ENCODE measurements at regions not wholly inside any gene's neighbourhood (a gene's known extent, or its start where the extent isn't known, plus 50 kb on each side); places are given as distances from the start of the nearest gene placed in this dataset.

DNA sequence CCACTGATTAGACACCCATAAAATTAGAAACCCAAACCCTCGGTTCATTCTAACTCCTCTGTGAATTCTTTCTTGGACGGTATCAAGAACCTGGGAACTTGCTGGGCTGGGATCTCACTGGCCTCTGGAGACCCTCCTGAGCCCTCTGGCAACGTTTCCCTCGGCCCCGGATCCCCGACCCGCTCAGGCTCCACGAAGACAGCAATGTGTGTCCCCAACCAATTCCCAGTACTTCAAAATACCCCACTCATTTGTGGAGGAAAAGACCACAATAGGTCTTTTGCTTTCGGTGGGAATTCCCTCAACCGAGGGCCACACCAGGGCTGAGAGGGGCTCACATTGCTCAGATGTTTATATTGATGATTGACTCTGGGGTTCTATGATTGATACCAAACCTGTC lies 117.9 kb upstream of the PRR20G start (continued):
- TF ChIP-seq MAZ (IDR thresholded peaks at IDR 0.05; ENCODE audit: borderline replicate concordance, low read depth, low read length) (no peak), POLR2A (IDR thresholded peaks at IDR 0.05; ENCODE audit: low read depth, low read length) (no peak), RAD21 (IDR thresholded peaks at IDR 0.05; ENCODE audit: low read length) (no peak), FOS (IDR thresholded peaks at IDR 0.05; ENCODE audit: low read depth, low read length) (no peak), MAFK (IDR thresholded peaks at IDR 0.05; ENCODE audit: low read depth, low read length) (no peak)

DNA sequence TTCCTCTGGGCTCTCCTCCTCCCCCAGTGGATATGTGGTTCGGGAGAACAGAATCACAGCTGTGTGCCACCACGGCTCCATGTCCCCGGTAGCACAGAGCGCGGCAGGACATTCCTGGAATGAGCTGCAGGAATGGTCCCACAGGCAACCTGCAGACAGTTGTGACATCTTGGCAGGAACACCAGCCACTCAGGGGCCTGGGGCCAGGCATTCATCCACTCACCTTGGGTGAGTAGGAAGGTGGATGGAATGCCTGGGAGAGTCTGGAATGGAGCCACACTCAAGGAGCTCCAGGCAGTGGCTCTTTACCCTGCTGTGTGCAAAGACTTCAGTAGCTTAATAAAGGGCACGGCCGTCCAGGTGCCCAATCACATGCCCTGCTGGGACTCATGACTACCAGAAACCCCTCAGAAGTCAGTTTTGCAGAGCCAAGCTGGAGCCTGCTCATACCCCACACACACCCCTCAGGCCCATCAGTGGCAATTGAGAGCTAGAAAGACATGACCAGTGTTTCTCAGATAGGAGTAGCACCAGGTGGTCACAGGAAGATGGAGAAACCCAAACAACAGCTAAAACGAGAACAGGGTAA lies 117.3 kb upstream of the PRR20G start:
- CTCF ChIA-PET = no interaction called here
- no peak overlapping the region for H3K27ac ChIP-seq (ENCODE audit: insufficient read depth, low read length)
- H2BK15ac ChIP-seq (ENCODE audit: low read depth, low read length) = no peak overlapping the region
- no peak overlapping the region for H3K4ac ChIP-seq (ENCODE audit: low read depth, low read length)
- BruUV-seq (replicated peaks) = no TSS peak
- H3K79me1 ChIP-seq (ENCODE audit: low read depth in 1 of 2, low read length in 2 of 2) = no peaks in the 10 kb centered on the region
- no peaks in the 10 kb centered on the region for H3K4me1 ChIP-seq (ENCODE audit: control insufficient read depth, insufficient read depth, low read length)
- no peaks in the 10 kb centered on the region for H3K9me3 ChIP-seq (ENCODE audit: control insufficient read depth, insufficient read depth, low read length)
- H2AK5ac ChIP-seq (ENCODE audit: low read depth, low read length) = no peak overlapping the region
- H2BK120ac ChIP-seq (ENCODE audit: low read depth, low read length) = no peak overlapping the region
- H3K56ac ChIP-seq (ENCODE audit: extremely low read depth, insufficient read depth, low read length) = no peak overlapping the region
- H2AK9ac ChIP-seq (replicated peaks; ENCODE audit: low read depth, low read length, poor library complexity) = no peak overlapping the region
- DNase-seq (no peak), ATAC-seq (ENCODE audit: low read depth) (no peak)
- H2BK5ac ChIP-seq (ENCODE audit: low read depth, low read length, poor library complexity, severe bottlenecking) = no peak overlapping the region
- POLR2A ChIA-PET (ENCODE audit: unreplicated experiment) = no interaction called here
- peaks cover 20% of the 10 kb centered on the region for H3K27me3 ChIP-seq (ENCODE audit: control insufficient read depth, insufficient read depth, low read length)
- intact Hi-C loops (cut with micrococcal nuclease) (no loop called here), in situ Hi-C loops (cut with MboI; ENCODE audit: low sequenced_read_pairs) (no loop called here), dilution Hi-C loops (cut with HindIII; ENCODE audit: low sequenced_read_pairs, unreplicated experiment) (no loop called here)
- no peak overlapping the region for H3K23ac ChIP-seq (ENCODE audit: low read depth, low read length)
- no peaks in the 10 kb centered on the region for H4K20me1 ChIP-seq (ENCODE audit: insufficient read depth, low read length)
- H3K18ac ChIP-seq (ENCODE audit: low read depth, low read length) = no peak overlapping the region
- no peak overlapping the region for H2BK20ac ChIP-seq (ENCODE audit: low read depth, low read length)
- H4K8ac ChIP-seq (ENCODE audit: low read depth in 2 of 2, low read length in 2 of 2) = no peak overlapping the region
- no peak overlapping the region for H3K4me2 ChIP-seq (ENCODE audit: low read depth, low read length)
- H4K91ac ChIP-seq (ENCODE audit: insufficient read depth, low read depth, low read length) = no peak overlapping the region
- H3K4me3 ChIP-seq (ENCODE audit: insufficient read depth, low read depth, low read length) = no peak overlapping the region
- TF ChIP-seq CHD1 (IDR thresholded peaks at IDR 0.05; ENCODE audit: low read depth, low read length) = no peak
- no peak for TF ChIP-seq CEBPB (IDR thresholded peaks at IDR 0.05; ENCODE audit: low read depth, low read length)
- TF ChIP-seq, protein P1, sequence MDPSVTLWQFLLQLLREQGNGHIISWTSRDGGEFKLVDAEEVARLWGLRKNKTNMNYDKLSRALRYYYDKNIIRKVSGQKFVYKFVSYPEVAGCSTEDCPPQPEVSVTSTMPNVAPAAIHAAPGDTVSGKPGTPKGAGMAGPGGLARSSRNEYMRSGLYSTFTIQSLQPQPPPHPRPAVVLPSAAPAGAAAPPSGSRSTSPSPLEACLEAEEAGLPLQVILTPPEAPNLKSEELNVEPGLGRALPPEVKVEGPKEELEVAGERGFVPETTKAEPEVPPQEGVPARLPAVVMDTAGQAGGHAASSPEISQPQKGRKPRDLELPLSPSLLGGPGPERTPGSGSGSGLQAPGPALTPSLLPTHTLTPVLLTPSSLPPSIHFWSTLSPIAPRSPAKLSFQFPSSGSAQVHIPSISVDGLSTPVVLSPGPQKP (IDR thresholded peaks at IDR 0.05; ENCODE audit: borderline replicate concordance, low read depth, low read length) = no peak
- no peak for TF ChIP-seq RCOR1 (IDR thresholded peaks at IDR 0.05; ENCODE audit: insufficient replicate concordance, low read length)
- TF ChIP-seq MAZ (IDR thresholded peaks at IDR 0.05; ENCODE audit: borderline replicate concordance, low read depth, low read length) = no peak
- no peak overlapping the region for H3K9ac ChIP-seq (ENCODE audit: low read depth, low read length)
- no peak overlapping the region for H3K14ac ChIP-seq (replicated peaks; ENCODE audit: low read depth, low read length)
- no peak overlapping the region for H4K5ac ChIP-seq (ENCODE audit: low read depth, low read length)
- H3K9me1 ChIP-seq (ENCODE audit: insufficient read depth, low read length) = no peaks in the 10 kb centered on the region
- H2AFZ ChIP-seq (replicated peaks; ENCODE audit: low read length, poor library complexity) = no peak overlapping the region
- no peaks in the 10 kb centered on the region for H3K36me3 ChIP-seq (ENCODE audit: control insufficient read depth, insufficient read depth, low read length)
- 73% methylated on average over 6 of the region's 8 CpGs; no CpG with 5 or more reads in 1 of the 2 experiments for whole genome bisulfite sequencing, 2 experiments (ENCODE audit: extremely low coverage in 2 of 2, insufficient read length in 1 of 2)

All from IMR-90 (cell line).